ENCODE measurements at regions not wholly inside any gene's neighbourhood (a gene's known extent, or its start where the extent isn't known, plus 50 kb on each side); places are given as distances from the start of the nearest gene placed in this dataset.

DNA sequence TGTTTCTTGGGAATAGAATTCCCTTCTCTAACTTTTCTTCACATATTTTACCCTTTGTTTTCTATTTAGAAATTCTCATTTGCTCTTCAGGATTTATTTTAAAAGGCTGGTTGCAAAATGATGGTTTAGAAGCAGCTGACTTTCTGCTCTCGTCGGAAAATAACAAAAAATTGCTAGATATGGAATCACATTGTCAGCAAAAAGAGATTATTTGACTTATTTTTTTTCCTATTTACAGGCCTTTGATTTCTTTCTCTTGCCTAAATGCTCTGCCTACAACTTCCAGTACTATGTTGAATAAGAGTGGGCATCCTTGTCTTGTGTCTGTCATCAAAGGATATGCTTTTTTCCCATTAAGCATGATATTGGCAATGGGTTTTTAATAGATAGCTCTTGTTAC lies 1619.1 kb upstream of the ACO1 start:
- no peaks in the 10 kb centered on the region for H3K36me3 ChIP-seq (ENCODE audit: low read depth, missing control alignments)
- no peak overlapping the region for H3K4me3 ChIP-seq
- no peaks in the 10 kb centered on the region for H3K27me3 ChIP-seq
- TF ChIP-seq POLR2A (IDR thresholded peaks at IDR 0.05), result no peak
- TF ChIP-seq, protein P1, sequence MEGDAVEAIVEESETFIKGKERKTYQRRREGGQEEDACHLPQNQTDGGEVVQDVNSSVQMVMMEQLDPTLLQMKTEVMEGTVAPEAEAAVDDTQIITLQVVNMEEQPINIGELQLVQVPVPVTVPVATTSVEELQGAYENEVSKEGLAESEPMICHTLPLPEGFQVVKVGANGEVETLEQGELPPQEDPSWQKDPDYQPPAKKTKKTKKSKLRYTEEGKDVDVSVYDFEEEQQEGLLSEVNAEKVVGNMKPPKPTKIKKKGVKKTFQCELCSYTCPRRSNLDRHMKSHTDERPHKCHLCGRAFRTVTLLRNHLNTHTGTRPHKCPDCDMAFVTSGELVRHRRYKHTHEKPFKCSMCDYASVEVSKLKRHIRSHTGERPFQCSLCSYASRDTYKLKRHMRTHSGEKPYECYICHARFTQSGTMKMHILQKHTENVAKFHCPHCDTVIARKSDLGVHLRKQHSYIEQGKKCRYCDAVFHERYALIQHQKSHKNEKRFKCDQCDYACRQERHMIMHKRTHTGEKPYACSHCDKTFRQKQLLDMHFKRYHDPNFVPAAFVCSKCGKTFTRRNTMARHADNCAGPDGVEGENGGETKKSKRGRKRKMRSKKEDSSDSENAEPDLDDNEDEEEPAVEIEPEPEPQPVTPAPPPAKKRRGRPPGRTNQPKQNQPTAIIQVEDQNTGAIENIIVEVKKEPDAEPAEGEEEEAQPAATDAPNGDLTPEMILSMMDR (IDR thresholded peaks at IDR 0.05), result no peak
- WGBS, 2 donors, result 91 to 96% methylated on average over 2 of the region's 2 CpGs
- H3K9me3 ChIP-seq, result no peaks in the 10 kb centered on the region
- no peaks in the 10 kb centered on the region for H3K4me1 ChIP-seq
- no peak overlapping the region for H3K27ac ChIP-seq
- DNase-seq, result no peak
- intact Hi-C loops (cut with DNase I; ENCODE audit: low total_unique reads), result no loop called here

DNA sequence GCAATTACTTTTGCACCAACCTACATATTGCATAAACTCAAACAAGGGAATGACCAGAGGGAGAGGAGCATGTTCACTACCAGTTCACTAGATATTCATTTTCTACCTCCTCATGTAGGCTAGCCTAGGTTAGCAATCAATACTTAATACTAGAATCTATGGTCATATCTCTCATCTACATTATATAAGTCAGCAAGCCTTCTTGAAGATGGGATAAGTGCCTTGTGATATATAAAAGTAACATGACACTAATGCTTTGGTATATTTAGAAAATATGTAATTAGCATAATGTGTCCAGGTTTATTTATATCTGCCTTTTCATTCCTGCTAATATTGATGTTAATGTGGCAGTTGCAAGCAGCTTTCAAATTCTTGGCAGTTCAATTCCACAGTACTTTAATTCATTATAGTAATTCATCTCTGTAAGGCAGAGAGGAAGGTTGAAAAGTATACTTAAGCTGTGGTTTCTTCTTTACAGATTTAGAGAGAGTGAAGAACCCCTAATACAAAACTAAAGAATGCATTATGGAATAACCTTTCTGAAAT lies 1613.2 kb upstream of the ACO1 start:
- H3K9me3 ChIP-seq, result no peaks in the 10 kb centered on the region
- H3K36me3 ChIP-seq (ENCODE audit: low read depth, missing control alignments), result no peaks in the 10 kb centered on the region
- no peak overlapping the region for H3K27ac ChIP-seq
- no peak for TF ChIP-seq POLR2A (IDR thresholded peaks at IDR 0.05)
- TF ChIP-seq, protein P1 (IDR thresholded peaks at IDR 0.05), result no peak
- H3K27me3 ChIP-seq, result no peaks in the 10 kb centered on the region
- intact Hi-C loops (cut with DNase I; ENCODE audit: low total_unique reads), result loop anchor here (5.0 kb wide), 1 partner anchor 824 kb away; no protein-coding TSS in a partner anchor
- no peak overlapping the region for H3K4me3 ChIP-seq
- DNase-seq, result no peak
- H3K4me1 ChIP-seq, result no peaks in the 10 kb centered on the region

DNA sequence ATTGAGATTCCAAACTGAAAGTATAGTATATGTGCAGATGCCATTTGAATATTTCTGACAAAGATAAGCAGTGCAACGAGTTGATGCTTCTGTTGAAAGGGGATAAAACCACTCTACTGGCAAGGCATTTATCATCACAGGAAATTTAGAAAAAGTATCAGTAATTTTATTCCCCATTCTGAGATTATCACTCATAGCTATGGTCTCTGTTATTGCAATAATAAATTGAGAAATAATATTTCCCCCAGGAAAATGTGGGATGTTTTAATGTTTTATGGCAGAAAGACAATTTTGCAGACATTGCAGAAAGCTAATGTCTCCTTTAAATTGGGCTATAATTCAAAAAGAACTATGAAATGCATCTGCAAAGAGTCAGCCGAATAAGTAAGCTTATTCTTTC lies 1612.7 kb upstream of the ACO1 start:
- Histone ChIP-seq H3K27me3 (no peaks in the 10 kb centered on the region), H3K36me3 (ENCODE audit: low read depth, missing control alignments) (no peaks in the 10 kb centered on the region), H3K27ac (no peak overlapping the region), H3K9me3 (no peaks in the 10 kb centered on the region), H3K4me3 (no peak overlapping the region), H3K4me1 (no peaks in the 10 kb centered on the region)
- TF ChIP-seq, protein P1 (IDR thresholded peaks at IDR 0.05), result no peak
- TF ChIP-seq POLR2A (IDR thresholded peaks at IDR 0.05), result no peak
- 40 to 46% methylated on average over 2 of the region's 2 CpGs for WGBS, 2 donors
- intact Hi-C loops (cut with DNase I; ENCODE audit: low total_unique reads), result loop anchor here (5.0 kb wide), 1 partner anchor 824 kb away; no protein-coding TSS in a partner anchor
- DNase-seq, result no peak

DNA sequence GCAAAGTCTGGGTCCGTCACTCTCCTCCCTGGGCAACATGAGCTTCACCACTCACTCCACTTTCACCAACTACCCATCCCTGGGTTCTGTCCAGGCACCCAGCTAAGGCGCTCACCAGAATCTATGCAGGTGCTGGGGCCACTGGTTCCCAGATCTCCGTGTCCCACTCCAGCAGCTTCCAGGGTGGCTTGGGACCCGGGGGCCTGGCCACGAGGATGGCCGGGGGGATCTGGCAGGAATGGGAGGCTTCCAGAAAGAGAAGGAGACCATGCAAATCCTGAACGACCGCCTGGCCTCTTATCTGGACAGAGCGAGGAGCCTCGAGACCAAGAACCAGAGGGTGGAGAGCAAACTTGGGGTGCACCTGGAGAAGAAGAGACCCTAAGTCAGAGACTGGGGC lies 1611.0 kb upstream of the ACO1 start:
- Histone ChIP-seq H3K4me1 (no peaks in the 10 kb centered on the region), H3K9me3 (no peaks in the 10 kb centered on the region), H3K27ac (no peak overlapping the region), H3K36me3 (ENCODE audit: low read depth, missing control alignments) (no peaks in the 10 kb centered on the region), H3K4me3 (no peak overlapping the region), H3K27me3 (no peaks in the 10 kb centered on the region)
- WGBS, 2 donors, result 82 to 87% methylated on average over 10 of the region's 10 CpGs
- intact Hi-C loops (cut with DNase I; ENCODE audit: low total_unique reads), result loop anchor here (5.0 kb wide), 1 partner anchor 826 kb away; no protein-coding TSS in a partner anchor
- no peak for DNase-seq
- TF ChIP-seq, protein P1 (IDR thresholded peaks at IDR 0.05), result no peak
- no peak for TF ChIP-seq POLR2A (IDR thresholded peaks at IDR 0.05)

DNA sequence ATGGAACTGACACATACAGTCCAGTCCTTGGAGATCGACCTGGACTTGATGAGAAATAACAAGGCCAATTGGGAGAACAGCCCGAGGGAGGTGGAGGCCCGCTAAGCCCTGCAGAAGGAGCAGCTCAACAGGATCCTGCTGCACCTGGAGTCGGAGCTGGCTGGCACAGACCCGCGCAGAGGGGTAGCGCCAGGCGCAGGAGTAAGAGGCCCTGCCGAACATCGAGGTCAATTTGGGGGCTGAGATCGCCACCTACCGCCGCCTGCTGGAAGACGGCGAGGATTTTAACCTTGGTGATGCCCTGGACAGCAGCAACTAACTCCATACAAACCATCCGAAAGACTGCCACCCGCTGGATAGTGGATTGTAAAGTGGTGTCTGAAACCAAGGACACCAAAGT lies 1610.1 kb upstream of the ACO1 start:
- no peak for TF ChIP-seq POLR2A (IDR thresholded peaks at IDR 0.05)
- TF ChIP-seq, protein P1 (IDR thresholded peaks at IDR 0.05), result peak in 1 of 3 experiments; percentile 16
- H3K4me3 ChIP-seq, result peak overlapping the region in 1 of 2 donors; percentile 11
- H3K36me3 ChIP-seq (ENCODE audit: low read depth, missing control alignments), result no peaks in the 10 kb centered on the region
- no peaks in the 10 kb centered on the region for H3K9me3 ChIP-seq
- H3K4me1 ChIP-seq, result no peaks in the 10 kb centered on the region
- H3K27me3 ChIP-seq, result no peaks in the 10 kb centered on the region
- DNase-seq, result peak; percentile 22
- H3K27ac ChIP-seq, result no peak overlapping the region
- intact Hi-C loops (cut with DNase I; ENCODE audit: low total_unique reads), result loop anchor here (5.0 kb wide), 1 partner anchor 827 kb away; no protein-coding TSS in a partner anchor
- 54 to 56% methylated on average over 17 of the region's 17 CpGs for WGBS, 2 donors

All from testis (tissue), 2 donors.